GM12878 (cell line): ENCODE measurements at regions not wholly inside any gene's neighbourhood (a gene's known extent, or its start where the extent isn't known, plus 50 kb on each side); places are given as distances from the start of the nearest gene placed in this dataset.

Source experiments
- ATF3 ChIP-seq: IDR thresholded peaks from 2 replicates; pipeline ENCODE4 v1.6.1; 2011; ENCODE audit warnings: low read depth, mild to moderate bottlenecking, low read length, moderate library complexity, borderline replicate concordance; ENCODE audit errors: extremely low read depth
- CTCF ChIP-seq, 3 experiments: IDR thresholded peaks in 2 of 3; conservative IDR thresholded peaks in 1 of 3; 2 replicates each; pipeline ENCODE4 v1.5.1; 2011; ENCODE audit warnings: low read depth in 3 of 3, low read length in 3 of 3, mild to moderate bottlenecking in 3 of 3, control low read depth in 2 of 3, moderate library complexity in 2 of 3, inconsistent platforms in 1 of 3, mixed read lengths in 1 of 3; ENCODE audit not compliant: control insufficient read depth in 2 of 3, insufficient read depth in 1 of 3; ENCODE audit errors: extremely low read depth in 1 of 3
- IRF4 ChIP-seq: IDR thresholded peaks from 2 replicates; pipeline ENCODE4 v1.6.1; 2011; ENCODE audit warnings: low read depth, low read length
- PKNOX1 ChIP-seq: fragments of 450-650 bp; IDR thresholded peaks from 2 replicates; pipeline ENCODE4 v1.6.1; 2016; ENCODE audit warnings: mild to moderate bottlenecking
- POLR2A ChIP-seq: IDR thresholded peaks from 2 replicates; pipeline ENCODE4 v1.6.1; 2011; ENCODE audit warnings: low read depth, mild to moderate bottlenecking, low read length
- RCOR1 ChIP-seq: conservative IDR thresholded peaks from 2 replicates; pipeline ENCODE4 v1.6.1; 2012; ENCODE audit warnings: low read depth, low read length, improper control_type of control experiment
- RFX5 ChIP-seq: IDR thresholded peaks from 2 replicates; pipeline ENCODE4 v1.6.1; 2011; ENCODE audit warnings: low read depth, low read length, improper control_type of control experiment
- SMAD1 ChIP-seq: fragments of 450-650 bp; IDR thresholded peaks from 2 replicates; pipeline ENCODE4 v1.6.1; 2018; ENCODE audit warnings: mild to moderate bottlenecking, low read depth; ENCODE audit not compliant: partially characterized antibody
- YY1 ChIP-seq: IDR thresholded peaks from 2 replicates; pipeline ENCODE4 v1.6.1; 2011; ENCODE audit warnings: low read depth, mild to moderate bottlenecking, low read length
- ZBTB11 ChIP-seq: fragments of 450-650 bp; formaldehyde crosslinking; IDR thresholded peaks from 2 replicates; pipeline ENCODE4 v1.5.0; 2022; ENCODE audit warnings: mild to moderate bottlenecking, missing genetic modification characterization
- ZSCAN29 ChIP-seq: fragments of 450-650 bp; IDR thresholded peaks from 2 replicates; pipeline ENCODE4 v1.6.1; 2017; ENCODE audit warnings: mild to moderate bottlenecking, moderate library complexity

GRCh38 chr11:70912226-70912840, 340.0 kb downstream of the SHANK2 start:
- TF ChIP-seq PKNOX1: no peak
- no peak for TF ChIP-seq POLR2A
- no peak for TF ChIP-seq RFX5
- no peak for TF ChIP-seq CTCF (IDR thresholded peaks at IDR 0.05 in 2 of 3, conservative IDR thresholded peaks at IDR 0.05 in 1 of 3; ENCODE audit: control insufficient read depth in 2 of 3, extremely low read depth in 1 of 3, insufficient read depth in 1 of 3, low read depth in 3 of 3, low read length in 3 of 3)
- TF ChIP-seq ZBTB11 (CRISPR knock-in tag): no peak
- TF ChIP-seq RCOR1: no peak
- TF ChIP-seq IRF4: no peak
- TF ChIP-seq YY1: no peak
- no peak for TF ChIP-seq SMAD1
- no peak for TF ChIP-seq ZSCAN29
- TF ChIP-seq ATF3: no peak
